ENCODE measurements at regions not wholly inside any gene's neighbourhood (a gene's known extent, or its start where the extent isn't known, plus 50 kb on each side); places are given as distances from the start of the nearest gene placed in this dataset.
"Not testable (repeated sequence)": the region's sequence is repeated elsewhere in the genome, so short reads cannot be mapped to it uniquely, and the experiment has no call there.

GRCh38 chr14:25303934-25304333 is 254.0 kb upstream of the STXBP6 start:
- no peak for DNase-seq

- no peak for DNase-seq
Observed at GRCh38 chr14:25298238-25298637, 248.3 kb upstream of the STXBP6 start.

- DNase-seq = not testable (repeated sequence)
Observed at GRCh38 chr14:25290154-25290553, 240.2 kb upstream of the STXBP6 start.

- DNase-seq = no peak
Observed at GRCh38 chr14:25274529-25274928, 224.6 kb upstream of the STXBP6 start.

GRCh38 chr14:25267186-25267585 is 217.2 kb upstream of the STXBP6 start:
- no peak for DNase-seq

GRCh38 chr14:25259470-25259869 is 209.5 kb upstream of the STXBP6 start:
- DNase-seq = no peak

GRCh38 chr14:25252793-25253192 is 202.8 kb upstream of the STXBP6 start:
- DNase-seq = no peak

GRCh38 chr14:25250516-25250915 is 200.6 kb upstream of the STXBP6 start:
- no peak for DNase-seq

GRCh38 chr14:25247609-25248008 is 197.7 kb upstream of the STXBP6 start:
- no peak for DNase-seq

GRCh38 chr14:25246751-25247150 is 196.8 kb upstream of the STXBP6 start:
- DNase-seq = no peak

GRCh38 chr14:25239170-25239569 is 189.2 kb upstream of the STXBP6 start:
- no peak for DNase-seq

- no peak for DNase-seq
Observed at GRCh38 chr14:25237845-25238244, 187.9 kb upstream of the STXBP6 start.

- DNase-seq = no peak
Observed at GRCh38 chr14:25233613-25234012, 183.7 kb upstream of the STXBP6 start.

- DNase-seq = no peak
Observed at GRCh38 chr14:25231004-25231403, 181.1 kb upstream of the STXBP6 start.

- no peak for DNase-seq
Observed at GRCh38 chr14:25226214-25226613, 176.3 kb upstream of the STXBP6 start.

- no peak for DNase-seq
Observed at GRCh38 chr14:25222256-25222655, 172.3 kb upstream of the STXBP6 start.

GRCh38 chr14:25220514-25220913 is 170.6 kb upstream of the STXBP6 start:
- no peak for DNase-seq

- no peak for DNase-seq
Observed at GRCh38 chr14:25215607-25216006, 165.7 kb upstream of the STXBP6 start.

GRCh38 chr14:25197885-25198284 is 147.9 kb upstream of the STXBP6 start:
- no peak for DNase-seq

- DNase-seq = no peak
Observed at GRCh38 chr14:25180221-25180620, 130.3 kb upstream of the STXBP6 start.

GRCh38 chr14:25178255-25178654 is 128.3 kb upstream of the STXBP6 start:
- DNase-seq = no peak

GRCh38 chr14:25150934-25151790 is 101.2 kb upstream of the STXBP6 start:
- peak; percentile 30 for DNase-seq

GRCh38 chr14:25150401-25150800 is 100.5 kb upstream of the STXBP6 start:
- no peak for DNase-seq

GRCh38 chr14:25140411-25140810 is 90.5 kb upstream of the STXBP6 start:
- no peak for DNase-seq

GRCh38 chr14:25136811-25137210 is 86.9 kb upstream of the STXBP6 start:
- no peak for DNase-seq

All from NCI-H1694 (cell line).